GM19035 (cell line): ENCODE measurements at regions not wholly inside any gene's neighbourhood (a gene's known extent, or its start where the extent isn't known, plus 50 kb on each side); places are given as distances from the start of the nearest gene placed in this dataset.
A peak's percentile ranks its signal among the peaks of the same experiment; 100 is the strongest.
"Not testable (repeated sequence)": the region's sequence is repeated elsewhere in the genome, so short reads cannot be mapped to it uniquely, and the experiment has no call there.

Experiments used
- ATAC-seq: cut with Tn5 transposase; IDR thresholded peaks from one replicate; pipeline ENCODE4 v1.9.1; 2021; ENCODE audit not compliant: unreplicated experiment

DNA sequence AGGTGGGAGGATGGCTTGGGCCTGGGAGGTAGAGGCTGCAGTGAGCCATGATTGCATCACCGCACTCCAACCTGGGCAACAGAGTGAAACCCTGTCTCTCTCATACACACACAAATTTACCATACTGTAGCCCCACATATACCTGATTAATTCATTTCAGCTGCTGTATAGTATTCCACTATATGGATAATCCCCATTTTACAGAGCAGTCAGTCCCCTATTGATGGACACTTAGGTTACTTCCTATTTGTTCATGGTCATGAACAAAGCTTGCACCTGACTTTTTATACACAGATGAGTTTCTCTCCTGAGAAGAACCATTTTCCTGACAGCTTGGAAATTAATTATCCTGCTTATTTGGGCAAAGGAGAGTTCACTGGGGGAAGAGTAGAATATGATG is 59.2 kb downstream of the EMX2 start:
- no peak for ATAC-seq

DNA sequence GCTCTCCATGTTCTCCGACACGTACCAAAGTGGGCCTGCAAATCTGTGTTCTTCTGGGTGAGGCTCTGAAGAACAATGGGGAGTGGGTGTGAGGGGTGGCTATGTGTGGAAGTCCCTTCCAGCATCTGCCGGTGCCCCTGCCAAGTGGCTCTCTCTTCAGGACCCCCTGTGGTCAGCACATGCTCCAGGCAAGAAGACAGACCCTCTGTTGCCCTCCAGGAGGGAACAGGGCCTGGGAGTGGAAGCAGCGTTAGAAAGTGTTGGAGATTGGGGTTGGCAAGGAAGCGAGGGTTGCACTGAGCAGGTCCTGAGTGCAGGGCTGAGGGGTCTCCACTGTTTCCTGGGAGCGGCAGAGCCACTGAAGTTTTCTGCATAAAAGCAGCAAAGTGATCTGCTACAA is 60.5 kb downstream of the EMX2 start:
- ATAC-seq = no peak

DNA sequence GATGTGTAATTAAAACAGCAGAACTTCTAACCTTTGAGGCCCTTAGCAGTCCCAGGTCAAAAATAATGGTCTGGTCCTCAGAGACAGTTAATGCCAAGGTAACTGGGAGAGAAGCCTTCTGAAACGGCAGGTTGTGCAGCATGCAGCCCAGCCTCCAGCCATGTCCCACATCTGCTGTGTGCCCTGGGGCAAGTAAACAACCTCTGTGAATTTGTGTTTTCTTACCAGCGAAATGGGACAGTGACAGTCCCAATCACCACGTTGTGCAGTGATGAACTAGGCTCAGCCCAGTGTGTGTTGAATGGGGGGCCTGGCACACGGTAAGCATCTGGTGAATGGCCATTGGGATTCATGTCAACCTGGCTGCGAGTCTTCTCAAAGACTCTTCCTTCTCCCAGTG is 61.2 kb downstream of the EMX2 start:
- no peak for ATAC-seq

DNA sequence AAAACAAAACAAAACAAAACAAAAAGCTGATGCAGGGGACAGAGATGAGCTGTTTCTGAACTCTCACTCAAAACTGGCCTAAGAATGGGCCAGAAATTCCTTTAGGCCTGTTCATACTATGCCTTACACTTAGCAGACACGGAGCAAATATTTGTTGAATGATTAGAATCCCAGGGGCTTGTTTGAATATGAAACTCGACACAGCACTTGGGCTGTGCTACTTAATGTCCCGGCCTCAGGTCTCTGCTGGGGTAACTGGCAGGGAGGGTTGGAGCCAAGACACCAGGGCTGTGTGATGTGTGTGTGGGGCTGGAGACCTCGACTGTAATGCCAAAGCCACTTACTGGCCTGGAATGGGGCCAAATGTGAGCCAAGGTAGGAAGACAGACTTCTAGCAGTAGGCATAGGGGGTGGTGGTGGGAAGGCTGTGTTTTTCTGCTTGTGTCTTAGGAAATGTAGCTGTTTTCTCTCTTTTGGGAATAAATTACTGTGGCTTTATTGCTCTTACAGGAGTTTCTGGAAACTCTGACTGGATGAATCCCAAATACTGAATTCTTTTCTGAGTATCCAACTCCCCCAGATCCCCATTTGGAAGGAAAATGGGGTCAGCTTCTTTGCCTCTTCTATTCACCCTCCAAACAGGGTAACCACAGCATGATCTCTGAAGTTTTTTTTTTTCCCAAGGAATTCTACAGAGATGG is 66.7 kb downstream of the EMX2 start:
- ATAC-seq = peak; percentile 59

DNA sequence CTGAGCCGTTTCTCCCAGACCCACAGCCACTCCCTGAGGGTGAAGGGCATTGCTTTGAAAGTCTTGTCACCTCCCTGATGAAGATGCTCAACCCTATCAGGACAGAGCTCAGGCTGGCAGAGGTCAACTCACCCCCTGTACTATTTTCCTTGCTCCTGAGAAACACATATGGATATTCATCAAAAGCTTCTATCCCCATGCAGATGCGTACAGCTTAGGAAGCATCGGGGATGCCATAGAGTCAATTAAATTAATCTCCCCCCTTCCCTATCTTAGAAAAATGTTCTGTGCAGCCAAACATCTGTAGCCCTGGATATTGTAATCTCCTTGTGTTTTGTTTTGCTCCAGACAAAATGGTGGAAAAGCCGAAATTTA is 67.2 kb downstream of the EMX2 start:
- ATAC-seq = no peak

DNA sequence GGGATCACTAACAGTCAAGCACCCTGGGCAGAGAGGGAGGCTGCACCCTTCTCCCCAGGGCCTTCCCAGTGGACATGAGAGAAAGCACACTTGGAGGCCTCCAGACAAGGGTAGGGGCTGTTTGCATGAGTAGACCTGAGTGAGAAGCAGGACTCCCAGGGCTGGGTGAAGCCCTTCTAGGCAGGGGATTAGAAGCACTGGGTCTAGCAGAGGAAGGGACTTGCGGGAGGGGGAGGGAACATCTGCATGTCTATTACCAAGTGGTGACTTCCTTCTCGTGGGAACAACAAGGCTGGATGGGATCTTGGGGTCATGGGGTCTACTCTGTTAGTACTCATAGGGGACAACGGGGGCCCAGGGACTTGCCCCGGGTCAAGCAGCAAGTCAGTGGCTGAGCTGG is 67.8 kb downstream of the EMX2 start:
- ATAC-seq = no peak

DNA sequence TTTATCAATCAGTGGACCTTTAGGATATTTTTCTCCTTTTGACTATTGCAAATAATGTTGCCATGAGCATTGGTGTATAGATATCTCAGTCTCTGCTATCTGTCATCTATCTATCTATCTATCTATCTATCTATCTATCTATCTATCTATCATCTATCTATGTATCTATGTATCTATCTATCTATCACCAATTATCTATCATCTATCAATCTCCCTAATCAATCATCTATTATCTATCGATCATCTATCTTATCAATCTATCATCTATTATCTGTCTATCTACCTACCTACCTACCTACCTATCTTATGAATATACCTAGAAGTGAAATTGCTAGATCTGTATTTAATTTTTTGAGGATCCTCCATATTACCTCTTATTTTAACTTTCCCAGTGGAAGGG is 69.6 kb downstream of the EMX2 start:
- no peak for ATAC-seq

DNA sequence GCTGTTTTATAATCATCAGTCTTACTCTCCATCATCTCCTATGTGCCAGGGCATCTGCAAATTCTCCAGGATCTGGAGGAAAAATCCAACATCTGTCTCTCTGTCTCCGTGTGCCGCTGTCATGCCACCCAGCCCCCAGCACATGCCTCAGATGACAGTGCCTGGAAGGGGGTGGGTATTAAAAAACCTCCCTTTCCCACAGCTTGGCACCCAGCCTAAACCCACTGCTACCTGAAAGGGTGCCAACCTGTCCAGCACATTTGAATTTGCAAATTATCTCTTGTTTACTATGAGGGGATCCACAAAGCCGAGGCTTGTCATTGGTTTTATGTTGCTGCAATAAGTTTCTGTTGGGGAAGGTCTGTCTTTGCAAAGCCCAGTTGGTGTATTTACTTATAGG is 73.1 kb downstream of the EMX2 start:
- no peak for ATAC-seq

DNA sequence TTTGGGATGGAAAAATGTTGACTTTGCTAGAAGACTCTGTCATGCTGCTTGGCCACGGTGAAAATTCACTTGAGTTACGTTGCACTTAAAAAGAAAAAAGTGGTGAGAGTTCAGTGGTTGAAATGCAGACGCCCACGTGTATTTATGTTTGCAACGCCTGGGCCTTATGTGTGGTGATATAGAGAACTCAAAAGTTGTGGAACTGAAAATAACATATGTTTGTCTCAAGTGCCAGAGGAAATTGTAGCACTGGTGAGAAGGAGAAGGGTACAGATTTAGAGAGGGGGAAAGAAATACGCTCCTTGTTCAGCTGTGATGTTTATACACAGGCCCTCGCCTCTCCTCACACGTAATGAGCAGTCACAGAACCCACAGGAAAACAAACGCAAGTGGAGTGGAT is 73.6 kb downstream of the EMX2 start:
- peak; percentile 81 for ATAC-seq

DNA sequence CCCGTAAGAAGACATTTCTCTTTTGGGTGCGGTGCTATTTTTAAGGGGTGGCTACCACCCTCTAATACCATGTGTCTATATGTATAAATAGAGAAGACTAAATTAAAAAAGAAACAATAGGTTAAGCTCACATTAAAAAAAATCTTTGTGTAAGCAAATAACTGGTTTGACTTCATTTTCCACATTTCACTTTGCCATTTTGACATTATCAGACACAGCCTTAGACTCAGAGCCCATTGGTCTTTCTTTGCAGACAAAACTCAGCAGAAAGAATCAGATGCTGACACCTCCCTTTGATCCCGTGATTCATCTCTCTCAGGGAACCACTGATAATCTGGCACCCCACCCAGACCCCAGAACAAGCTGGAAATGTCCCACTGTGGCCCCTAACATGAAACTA is 74.5 kb downstream of the EMX2 start:
- no peak for ATAC-seq

DNA sequence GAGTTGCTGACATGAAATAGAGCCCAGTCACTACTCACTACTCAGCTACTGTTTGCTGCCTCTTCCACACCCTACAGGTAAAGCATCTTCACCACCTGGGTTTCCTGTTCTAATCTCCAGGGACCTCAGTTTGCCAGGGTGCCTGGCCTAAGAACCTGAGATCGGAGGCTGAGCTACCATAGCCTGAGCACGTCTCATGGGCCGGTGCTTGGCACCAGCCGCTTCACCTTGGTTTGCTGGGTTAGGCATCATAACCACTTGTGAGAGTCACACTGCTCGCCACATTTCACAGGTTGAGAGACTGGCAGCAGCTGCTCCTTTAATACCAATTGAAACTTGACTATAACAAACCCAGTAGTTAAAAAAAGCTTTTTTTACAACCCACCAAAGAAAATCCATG is 75.1 kb downstream of the EMX2 start:
- no peak for ATAC-seq

DNA sequence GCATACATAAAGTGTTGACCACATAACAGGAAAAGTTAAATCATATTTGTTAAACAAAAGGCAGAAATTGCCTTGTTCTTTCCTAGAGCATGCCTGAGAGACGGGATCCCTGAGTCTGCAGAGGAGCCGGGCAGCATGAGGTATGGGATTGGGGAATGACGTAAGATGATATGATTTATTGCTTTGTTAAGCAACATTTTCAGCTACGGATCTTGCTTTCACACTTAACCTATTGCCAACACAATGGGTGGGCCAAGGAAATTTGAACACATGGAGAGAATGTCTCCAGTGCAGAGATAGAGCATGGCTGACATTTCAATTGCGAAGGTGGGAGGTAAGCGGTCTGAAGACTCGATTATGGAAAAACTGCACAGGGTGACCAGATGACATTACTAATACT is 76.7 kb downstream of the EMX2 start:
- no peak for ATAC-seq

DNA sequence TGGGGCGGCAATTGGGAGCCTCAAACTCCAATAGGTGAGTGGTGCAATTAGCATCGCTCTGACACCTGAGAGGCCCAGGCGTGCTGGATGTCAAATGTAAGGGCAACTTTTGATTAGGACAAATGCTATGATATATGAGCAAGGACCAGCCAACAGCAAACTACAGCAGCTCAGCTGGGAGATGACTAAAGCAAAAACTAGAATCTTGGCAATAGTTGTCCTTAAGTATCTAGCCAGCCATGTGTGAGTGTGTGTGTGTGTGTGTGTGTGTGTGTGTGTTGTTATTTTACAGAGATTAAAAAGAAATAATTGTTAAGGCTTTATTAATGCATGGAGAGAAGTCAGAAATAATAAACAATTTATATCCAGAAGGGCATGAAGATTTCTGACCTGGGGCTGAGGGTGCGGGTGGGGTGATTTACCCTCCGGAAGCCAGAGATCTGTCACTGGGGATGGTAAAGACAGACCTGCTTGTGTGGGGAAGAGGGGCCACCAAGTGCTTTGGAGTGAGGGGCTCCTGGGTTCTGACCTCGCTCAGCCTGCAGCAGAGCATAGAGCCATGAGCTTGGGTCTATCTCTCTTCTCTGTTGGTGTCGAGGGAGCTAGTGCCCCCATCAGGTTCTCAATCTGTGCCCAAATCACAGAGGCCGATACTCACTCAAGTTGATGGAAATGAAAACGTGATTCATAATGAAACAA is 77.3 kb downstream of the EMX2 start:
- no peak for ATAC-seq

DNA sequence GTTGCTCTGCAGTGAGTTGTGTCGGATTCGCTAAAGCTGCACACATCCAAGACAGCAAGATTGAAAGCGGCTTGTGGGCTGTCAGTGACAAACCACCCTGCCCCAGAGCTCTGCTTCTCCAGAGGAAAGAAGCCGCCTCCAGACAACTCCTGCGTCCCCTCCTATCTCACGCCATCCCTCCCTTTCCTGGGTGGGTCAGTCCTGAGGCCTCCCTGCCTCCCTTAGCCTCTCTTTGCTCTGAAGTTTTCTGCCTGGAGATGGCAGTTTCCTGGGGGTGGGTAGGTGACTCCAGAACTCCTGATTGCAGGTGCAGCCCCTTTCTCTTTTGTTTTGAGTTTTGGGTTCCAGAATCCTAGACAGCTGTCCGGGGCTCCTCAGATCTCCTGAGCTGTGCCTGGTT is 78.7 kb downstream of the EMX2 start:
- no peak for ATAC-seq

DNA sequence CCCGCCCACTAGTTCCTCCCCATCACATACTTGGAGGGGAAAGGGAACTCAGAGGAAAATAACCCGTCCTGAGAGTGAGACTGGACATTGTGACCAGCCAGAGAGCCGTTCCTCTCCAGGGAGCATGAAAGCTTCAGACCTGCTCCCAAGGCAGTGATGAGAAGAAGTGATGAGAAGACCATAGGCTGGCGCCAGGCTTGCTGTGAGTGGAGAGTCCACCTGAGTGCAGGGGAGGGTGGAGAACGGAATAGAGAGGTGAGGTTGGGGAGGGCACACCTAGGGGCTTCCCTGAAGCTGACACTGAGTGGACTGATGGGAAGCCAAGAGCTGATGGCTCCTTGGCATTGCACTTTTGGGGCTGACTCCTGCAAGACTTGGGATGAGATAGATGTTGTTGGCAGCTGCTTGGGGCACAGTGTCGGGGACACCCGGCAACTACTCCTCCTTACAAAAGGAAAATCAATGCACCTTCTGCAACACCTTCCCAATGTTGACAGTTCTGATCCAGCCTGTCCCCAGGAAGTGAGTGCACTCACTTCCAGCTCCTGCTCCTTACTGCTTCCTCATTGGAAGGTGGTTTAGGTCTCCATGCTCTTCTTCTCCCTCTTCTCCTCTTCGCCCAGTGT is 79.4 kb downstream of the EMX2 start:
- no peak for ATAC-seq

DNA sequence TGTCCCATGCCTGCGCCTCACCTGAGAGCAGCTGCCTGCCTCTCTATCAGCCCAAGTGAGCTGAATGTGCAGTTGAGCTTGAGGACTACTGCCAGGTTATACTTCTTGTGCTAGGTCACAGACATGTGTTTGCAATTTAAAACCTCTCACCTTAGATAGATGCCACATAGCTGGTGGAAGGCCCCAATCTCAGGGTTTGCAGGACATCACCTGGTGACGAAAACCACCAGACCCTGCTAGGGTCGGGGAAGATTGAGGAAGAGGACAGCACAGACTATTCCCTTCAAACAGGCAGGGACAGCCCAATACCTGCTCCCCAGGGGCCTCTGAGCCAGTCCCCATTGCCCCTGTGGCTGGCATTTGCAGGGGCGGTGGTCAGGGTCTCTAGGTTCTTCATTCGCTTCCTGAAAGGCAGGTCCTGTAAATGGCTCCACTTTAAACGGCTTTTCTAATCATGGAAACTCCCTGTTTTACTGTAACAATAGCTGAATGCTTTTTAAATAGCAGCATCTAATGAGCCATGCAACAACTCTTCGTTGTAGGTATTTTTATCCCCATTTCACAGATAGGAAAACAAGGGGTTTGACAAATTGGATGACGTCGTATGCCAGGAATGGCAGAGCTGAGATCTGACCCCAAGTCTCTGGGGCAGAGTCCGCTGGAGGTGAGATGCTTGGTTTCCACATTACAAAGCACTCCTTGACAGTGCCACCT is 80.1 kb downstream of the EMX2 start:
- no peak for ATAC-seq

DNA sequence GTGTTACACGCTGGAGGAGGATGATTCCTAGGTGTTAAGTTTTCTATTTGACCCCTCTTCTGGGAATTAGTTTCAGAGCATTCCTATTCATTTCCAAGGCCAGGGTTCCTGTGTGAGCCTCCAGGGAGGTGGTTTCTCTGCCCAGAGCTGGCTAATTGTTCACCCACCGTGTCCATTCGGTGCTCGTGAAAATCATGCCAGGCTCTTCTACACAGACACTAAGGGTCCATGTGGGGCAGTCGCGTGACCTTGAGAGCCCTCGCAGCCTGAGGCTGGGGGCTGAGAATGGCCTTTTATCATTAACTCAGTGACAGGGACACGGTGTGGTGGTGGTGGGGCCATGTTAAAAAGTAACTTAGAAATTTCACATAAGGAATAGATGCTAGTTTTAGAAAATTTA is 83.7 kb downstream of the EMX2 start:
- ATAC-seq = no peak

DNA sequence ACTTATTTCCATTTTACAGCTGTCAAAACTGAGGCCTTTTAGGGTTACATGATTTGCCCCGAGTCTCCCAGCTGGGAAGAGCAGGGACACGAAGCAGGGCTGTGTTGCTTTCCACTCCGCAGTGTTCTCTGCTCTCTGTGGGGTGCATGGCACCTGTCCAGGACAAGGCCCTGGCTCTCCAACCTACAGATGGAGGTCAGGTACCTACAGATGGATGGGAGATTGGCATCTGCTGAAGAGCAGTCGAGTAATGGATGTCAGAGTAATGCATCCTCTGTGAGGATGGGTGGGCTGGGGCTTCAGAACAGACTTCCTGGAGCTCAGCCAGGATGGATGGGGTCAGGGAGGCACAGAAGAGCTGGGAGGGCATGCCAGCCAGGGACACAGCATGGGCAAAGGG is 85.0 kb downstream of the EMX2 start:
- no peak for ATAC-seq

DNA sequence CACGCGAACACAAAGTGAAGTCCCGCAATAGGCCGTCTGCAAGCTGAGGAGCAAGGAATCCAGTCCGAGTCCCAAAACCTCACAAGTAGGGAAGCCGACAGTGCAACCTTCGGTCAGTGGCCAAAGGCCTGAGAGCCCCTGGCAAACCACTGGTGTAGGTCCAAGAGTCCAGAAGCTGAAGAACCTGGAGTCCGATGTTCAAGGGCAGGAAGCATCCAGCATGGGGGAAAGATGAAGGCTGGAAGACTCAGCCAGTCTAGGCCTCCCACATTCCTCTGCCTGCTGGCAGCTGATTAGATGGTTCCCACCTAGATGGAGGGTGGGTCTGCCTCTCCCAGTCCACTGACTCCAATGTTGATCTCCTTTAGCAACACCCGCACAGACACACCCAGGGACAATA is 87.2 kb downstream of the EMX2 start:
- ATAC-seq = not testable (repeated sequence)

DNA sequence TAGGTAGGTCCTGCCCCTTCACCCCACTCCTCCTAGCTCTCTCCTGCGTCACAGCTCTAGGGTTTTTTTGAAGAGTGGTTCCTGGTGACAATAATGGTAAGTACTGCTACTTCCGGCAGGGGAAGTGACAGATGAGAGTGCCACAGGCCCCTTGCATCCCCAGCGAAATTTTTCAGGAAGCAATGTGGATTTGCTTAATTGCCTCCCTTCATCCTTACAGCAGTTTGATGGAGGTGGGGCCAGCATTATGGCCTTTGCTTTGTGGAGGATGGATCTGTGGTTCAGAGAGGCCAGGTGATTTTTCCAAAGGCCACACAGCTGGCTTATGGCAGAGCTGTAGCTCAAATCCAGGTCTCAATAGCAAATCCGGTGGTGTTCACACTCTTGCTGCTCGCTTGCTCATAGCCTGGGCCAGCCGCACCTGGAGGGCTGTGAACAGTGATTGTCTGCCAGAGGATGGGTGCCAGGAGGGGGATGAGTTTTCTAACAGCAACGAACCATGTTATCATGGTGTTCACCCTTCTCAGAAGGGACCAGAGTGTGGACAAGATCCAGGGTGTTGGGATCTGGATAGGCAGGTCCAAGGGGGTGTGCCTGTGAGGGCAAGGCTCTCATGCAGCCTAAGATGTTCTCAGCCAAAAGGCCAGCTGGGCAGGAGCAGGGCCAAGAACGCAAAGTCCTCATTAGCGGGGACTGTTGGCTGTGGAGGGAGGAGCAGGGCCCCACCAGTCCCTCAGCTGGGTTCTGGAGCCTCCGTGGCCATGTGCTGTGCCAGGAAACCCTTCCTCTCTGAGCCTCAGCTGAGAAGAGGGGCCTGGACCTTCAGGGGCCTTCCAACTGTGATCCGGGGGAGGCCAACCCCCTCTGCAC is 89.0 kb downstream of the EMX2 start:
- no peak for ATAC-seq

DNA sequence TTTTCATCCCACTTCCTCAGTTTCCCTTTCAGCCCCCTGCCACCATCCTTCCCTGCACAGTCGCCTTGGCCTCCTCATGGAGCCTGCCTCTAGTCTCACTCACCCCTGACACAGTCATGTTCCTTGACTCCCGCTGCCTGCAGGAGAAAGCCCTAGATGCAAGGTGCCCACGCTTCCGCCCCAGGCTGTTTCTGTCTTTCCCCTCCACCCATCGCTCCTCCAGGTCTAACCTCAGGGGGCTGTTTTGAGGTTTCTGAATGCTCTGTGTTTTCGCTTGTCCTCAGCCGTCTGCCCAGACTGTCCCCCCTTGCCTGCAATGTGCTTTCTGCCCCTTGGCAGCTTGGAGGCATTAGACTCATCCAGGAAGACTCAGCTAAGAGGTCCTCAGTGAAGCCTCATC is 89.9 kb downstream of the EMX2 start:
- no peak for ATAC-seq
